ENCODE measurements at regions not wholly inside any gene's neighbourhood (a gene's known extent, or its start where the extent isn't known, plus 50 kb on each side); places are given as distances from the start of the nearest gene placed in this dataset.

DNA sequence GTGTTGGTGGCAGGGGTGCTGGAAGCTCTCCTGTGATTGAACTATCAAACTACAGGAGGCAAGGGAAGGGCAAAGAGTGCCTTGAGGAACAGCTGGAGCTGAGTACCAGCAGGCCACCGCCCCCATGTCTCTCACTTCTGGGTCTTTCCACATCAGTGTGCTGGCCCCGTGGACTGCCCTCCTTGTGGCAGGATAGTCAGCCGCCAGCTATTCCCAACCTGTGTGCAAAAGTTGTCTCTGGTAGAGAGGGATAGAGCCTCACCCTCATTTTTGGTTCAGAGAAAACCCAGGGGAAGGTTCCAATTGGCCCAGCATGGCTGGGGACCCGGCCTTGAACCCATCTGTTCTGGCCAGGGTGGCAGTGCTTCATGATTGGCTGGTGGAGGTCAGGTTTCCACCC is 211.8 kb downstream of the IRF8 start:
- DNase-seq (ENCODE audit: low read depth, low spot score), result no peak

DNA sequence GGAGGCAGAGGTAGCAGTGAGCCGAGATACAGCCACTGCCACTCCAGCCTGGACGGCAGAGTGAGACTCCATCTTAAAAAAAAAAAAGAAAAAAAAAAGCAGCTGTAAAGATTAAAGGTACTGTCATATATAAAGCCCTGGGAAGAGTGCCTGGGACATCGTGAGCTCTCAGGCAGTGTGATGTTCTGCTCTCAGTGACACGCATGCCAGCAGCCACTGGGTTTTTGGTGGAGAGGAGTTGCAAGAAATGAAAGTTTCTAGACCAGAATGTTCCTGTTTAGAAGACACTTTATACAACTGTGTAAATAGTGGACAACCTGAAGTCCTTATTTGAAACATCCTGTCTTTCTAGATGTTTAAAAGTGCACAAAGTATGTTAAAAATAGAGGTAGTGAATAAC is 213.2 kb downstream of the IRF8 start:
- DNase-seq (ENCODE audit: low read depth, low spot score), result no peak

DNA sequence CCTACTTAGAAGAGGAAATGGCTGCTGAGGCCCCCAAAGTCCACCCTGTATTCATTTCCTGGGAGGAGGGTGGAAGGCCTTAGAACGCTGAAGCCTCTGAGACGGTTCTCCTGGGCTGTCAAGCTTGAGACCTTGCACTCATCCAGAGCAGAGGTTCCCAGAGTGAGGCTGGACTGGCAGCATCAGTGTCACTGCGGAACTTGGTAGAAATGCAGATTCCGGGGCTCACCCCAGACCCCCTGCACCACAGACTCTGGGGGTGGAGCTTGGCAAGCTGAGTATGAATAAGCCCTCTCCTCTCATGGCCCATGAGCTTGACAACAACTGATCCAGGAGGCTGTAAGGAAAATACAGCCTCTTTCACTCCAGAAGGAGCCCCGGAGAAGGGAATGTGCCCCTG is 218.3 kb downstream of the IRF8 start:
- no peak for DNase-seq (ENCODE audit: low read depth, low spot score)

DNA sequence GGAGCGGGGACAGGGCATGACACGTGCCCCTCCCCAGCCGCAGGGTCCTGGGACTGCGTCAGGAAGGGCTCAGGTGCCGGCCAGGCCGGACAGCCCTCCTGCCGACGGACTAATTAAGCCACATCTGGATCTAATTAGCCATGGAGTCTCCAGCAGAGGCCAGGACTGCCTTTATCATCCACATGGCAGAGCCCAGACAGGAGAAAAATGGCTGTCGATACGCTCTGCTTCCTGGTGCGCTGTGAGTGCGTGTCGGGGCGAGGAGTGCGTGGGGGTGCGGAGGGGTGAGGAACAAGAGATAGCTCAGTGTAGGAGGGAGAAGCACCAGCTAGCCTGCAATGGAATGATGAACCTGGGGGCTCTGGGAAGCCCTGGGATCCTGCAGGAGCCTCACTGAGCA is 218.8 kb downstream of the IRF8 start:
- no peak for DNase-seq (ENCODE audit: low read depth, low spot score)

DNA sequence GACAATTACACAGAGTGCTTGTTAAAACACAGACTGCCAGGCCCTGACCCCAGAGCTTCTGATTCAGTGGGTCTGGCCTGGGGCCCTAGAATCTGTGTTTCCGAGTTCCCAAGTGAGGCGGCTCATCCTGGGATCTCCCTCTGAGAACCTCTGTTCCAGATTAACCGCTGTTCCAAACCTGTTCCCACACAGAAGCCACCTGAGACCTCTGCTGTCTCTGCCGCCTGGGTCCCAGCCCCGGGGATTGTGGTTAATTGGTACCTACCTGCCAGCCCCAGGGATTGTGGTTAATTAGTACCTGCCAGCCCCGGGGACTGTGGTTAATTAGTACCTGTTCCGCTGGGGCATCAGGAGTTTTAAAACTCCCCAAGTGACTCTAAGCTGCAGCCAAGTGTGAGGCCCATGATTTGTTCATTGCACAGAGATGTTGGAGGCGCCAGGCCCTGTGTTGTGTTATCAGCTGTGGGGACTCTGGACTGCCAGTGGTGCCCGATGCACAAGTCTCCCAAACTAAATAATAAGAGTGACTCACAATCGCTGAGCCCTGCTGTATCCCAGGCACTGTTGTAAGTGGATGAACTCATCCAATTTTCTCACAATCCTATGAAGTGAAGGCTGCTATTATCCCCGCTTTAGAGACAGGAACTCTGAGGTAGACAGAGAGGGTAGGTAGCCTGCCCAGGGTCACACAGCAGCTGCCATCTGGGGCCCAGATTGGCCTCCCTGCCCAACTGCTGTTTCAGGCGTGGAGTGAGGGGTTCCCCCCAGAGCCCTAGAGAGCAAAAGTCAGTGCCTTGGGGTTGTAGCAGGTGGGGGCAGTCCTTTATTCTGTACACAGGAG is 219.7 kb downstream of the IRF8 start:
- DNase-seq (ENCODE audit: low read depth, low spot score), result no peak

DNA sequence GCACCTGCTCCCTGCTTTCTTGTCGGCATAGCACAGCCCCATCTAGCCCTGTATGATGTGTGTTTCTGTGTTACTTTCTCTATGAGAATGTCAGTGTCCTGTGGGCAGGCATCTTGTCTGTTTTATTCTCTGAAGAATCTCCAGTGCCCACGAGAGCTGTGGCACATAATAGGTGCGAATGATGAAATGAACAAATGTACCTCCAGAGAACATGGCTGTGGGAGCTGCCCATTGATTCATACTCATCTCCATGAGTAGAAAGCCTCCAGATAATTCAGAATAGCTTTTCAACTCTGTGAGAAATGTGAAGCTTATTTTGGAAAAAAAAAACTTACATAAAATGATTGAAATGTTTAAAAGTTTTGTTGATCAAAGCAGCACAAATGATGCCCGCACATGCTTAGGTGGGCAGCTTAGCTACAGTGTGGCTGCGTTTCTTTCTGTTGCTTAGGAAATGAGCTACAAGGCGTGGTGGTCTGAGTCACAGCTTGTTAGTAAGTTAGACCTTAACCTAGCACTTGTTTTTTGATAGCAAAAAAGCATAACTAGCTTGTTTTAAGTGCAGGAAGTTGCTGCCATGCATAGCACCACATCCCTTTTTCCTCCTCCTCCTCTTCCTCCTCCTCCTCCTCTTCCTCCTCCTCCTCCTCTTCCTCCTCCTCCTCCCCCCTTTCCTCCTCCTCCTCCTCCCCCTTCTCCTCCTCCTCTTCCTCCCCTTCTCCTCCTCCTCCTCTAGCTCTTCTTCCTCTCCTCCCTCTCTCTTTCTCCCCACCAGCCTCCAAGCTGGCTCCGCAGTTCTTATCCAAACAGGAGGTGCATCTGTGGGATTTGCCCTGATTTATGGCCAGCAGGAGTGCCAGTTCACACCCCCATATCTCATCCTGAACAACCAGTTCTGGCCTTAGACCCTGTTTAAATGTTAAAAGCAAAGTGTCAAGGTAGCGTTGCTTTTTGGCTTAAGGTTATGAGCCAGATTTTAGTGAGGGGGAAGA is 221.5 kb downstream of the IRF8 start:
- no peak for DNase-seq (ENCODE audit: low read depth, low spot score)

DNA sequence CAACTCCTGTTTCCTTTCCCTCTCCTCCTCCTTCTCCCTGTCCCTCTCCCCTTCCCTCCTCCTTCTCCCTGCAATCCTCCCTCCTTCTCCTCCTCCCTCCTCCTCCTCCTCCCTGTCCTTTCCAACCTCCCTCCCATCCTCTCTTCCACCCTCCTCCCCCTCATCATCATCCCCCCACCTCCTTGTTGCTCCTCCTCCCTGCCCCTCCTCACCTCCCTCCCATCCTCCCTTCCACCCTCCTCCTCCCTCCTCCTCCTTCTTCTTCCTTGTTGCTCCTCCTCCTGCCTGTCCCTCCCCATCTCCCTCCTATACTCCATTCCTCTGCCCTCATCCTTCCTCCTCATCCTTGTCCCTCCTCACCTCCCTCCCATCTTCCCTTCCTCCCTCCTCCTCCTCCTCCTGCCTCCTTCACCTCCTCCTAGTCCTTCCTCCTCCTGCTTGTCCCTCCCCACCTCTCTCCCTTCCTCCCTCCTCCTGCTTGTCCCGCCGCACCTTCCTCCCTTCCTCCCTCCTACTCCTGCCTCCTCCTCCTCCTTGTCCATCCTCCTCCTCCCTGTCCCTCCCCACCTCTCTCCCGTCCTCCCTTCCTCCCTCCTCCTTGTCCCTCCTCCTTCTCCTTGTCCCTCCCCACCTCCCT is 222.5 kb downstream of the IRF8 start:
- no peak for DNase-seq (ENCODE audit: low read depth, low spot score)

DNA sequence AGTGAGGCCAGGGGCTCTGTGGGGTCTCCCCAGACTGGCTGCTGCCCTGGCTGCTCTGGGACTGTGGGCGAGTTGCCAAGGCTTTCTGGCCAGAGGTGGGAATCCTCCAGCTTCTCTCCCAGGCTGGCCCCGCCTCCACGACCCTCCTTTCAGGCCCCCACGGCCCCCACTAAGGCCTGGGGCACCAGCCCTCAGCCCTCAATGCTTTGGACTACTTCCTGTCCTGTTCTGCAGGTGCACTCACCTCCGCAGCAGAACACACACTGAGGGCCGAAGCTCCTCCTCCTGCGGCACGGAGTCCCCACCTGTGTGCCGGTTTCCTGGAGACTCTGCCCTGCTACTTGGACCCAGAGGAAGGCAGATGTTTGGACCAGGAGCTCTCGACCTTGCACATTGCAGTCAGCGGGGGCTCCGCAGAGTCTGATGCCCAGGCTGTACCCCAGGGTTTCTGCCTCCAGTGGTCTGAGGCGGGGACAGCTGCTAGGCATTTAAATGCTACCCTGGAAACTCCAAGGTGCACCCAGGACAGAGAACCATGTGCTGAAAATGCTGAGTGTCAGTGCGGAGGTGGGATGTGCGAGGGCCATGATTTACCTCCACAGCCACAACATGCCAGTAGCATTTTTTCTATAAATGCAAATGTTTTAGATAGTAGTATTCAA is 223.8 kb downstream of the IRF8 start:
- no peak for DNase-seq (ENCODE audit: low read depth, low spot score)

DNA sequence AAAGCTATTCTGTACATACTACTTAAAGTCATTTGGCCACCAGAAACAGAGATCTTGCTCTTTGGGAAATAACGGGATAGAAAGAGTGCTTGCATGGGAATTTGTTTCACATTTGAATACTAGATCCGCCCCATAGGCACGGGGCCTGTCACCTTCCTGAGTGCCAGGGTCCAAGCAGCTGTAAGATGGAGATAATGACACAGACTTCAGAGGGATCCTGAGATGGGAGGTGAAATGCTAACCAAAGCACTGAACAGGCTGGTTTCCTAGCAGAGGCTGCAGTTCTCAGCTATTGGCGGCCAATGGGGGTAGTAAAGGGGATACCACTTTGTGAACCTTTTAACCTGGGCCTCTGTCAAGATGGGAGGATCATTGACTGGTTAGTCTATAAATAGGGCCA is 225.4 kb downstream of the IRF8 start:
- no peak for DNase-seq (ENCODE audit: low read depth, low spot score)

DNA sequence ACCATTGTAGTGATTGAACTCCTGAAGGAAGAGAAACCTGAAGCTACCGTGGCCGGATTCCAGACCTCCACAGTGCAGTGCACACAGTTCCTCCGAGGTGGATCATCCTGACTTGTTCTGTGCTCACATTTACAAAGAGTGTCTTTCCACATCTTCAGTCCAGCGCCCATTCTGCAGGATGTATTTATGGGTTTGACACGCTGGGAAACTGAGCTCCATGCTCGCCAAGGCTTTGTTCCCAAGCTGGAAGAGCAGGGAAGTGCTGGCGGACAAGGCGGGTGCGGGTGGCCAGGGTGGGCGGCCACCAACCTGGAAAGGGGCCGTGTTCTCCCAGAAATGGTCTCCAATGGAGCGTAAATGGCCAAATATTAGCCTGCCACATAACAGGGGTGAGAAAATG is 227.9 kb downstream of the IRF8 start:
- no peak for DNase-seq (ENCODE audit: low read depth, low spot score)

DNA sequence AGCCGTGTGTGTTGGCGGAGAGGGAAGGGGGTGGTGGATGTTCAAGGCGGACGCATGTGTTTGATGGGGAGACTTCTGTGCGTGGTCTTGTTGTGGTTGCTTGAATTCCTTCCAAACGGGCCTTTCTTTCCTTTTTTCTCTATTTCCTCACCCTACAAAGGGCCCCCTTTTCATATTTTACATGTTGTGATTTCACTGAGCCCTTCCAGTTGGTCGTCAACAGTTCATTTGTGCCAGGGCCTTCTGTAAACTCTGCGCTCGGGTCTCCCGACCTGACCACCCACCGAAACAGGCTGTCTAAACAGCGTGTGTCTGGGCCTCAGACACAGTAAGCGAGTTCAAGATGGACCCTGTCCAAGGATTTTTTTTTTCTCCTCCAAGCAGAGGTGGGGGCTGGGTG is 228.4 kb downstream of the IRF8 start:
- DNase-seq (ENCODE audit: low read depth, low spot score), result no peak

DNA sequence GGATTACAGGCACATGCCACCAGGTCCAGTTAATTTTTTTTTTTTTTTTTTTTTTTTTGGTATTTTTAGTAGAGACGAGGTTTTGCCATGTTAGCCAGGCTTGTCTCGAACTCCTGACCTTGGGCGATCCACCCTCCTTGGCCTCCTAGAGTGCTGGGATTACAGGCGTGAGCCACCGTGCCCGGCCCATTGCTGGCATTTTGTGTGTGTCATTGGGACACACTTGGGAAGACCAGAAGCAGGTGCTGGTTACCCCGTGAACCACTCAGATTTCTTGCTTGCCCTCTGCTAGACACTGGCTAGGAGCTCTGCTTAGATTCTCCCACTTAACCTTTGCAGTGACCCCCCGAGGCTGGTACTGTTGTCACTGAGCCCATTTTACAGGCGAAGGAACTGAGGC is 229.3 kb downstream of the IRF8 start:
- DNase-seq (ENCODE audit: low read depth, low spot score), result no peak

DNA sequence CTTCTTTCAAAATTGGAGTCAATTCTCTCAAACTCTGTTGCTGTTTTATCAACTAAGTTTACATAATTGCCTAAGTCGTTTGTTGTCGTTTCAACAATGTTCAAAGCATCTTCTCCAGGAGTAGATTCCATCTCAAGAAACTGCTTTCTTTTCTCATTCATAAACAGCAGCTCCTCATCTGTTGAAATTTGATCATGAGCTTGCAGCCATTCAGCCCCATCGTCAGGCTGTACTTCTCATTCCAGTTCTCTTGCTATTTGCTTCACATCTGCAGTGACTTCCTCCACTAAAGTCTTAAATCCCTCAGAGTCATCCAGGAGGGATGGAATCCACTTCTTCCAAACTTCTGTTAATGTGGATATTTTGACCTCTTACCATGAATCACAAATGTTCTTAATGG is 230.6 kb downstream of the IRF8 start:
- no peak for DNase-seq (ENCODE audit: low read depth, low spot score)

DNA sequence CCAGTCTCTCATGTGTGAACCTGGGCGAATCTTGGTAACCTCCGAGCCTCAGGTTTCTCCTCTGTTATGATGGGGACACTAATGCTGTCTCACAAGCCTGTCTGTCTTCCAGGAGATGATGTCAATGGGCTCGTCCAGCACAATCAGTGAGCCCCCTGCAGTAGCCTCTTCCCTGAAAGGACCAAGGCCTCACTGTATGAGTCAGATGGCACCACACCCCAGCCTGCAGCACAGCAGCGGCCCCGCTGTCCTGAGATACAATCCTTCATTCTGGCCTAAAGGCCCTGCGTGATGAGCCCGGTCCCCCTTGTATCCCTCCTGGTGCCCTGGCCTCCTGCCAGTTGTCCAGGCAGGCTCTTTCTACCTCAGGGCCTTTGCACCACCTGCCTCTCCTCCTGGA is 234.4 kb downstream of the IRF8 start:
- DNase-seq (ENCODE audit: low read depth, low spot score), result no peak

DNA sequence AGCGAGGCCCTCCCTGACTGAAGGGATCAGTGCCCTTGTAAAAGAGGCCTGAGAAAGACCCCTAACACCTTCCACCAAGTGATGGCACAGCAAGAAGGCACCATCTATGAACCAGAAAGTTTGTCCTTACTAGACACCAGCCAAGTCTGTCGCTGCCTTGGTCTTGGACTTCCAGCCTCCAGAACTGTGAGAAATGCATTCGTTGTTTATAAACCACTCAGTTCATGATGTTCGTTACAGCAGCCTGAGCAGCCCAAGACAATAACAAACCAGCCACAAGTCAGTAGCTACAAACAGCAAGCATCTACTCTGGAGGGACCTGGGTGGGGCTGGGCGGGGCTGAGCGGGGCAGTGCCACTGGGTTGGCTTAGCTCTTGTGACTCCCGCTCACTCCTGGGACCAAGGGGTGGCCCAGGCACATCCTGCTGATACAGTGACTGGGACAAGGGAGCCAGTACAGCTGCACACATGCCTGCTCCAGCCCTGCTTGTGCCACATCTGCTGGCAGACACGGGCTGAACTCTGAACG is 234.9 kb downstream of the IRF8 start:
- no peak for DNase-seq (ENCODE audit: low read depth, low spot score)

DNA sequence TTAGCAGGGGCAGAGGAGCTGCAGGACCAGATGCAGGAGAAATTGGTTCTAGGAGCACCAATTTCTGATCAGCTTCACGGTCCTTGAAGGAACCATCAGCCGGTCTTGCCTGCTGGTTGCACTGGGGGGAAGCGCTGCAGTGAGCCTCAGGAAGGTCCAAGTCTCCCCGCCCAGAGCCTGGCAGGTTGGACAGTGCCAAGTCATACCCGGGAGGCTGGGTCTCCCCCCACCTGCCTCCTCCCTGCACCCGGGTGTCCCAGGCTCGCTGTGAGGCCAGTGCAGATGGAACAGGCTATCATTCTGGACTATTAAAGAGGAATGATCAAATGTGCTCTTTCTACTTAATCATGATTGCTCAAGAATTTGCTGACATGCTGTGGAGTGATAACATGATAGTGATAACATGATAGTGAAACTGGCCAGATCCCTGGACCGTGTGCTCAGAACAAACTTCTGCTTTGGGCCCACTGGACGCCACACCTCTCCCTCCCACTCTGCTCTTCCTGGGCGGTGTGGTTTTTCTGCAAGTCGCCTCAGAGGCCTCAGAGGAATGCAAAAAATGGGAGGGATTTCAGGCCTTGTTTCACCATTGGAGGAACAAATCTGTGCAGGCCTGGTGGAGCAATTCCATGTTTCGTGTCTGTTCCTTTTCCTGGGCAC is 236.0 kb downstream of the IRF8 start:
- DNase-seq (ENCODE audit: low read depth, low spot score), result no peak

DNA sequence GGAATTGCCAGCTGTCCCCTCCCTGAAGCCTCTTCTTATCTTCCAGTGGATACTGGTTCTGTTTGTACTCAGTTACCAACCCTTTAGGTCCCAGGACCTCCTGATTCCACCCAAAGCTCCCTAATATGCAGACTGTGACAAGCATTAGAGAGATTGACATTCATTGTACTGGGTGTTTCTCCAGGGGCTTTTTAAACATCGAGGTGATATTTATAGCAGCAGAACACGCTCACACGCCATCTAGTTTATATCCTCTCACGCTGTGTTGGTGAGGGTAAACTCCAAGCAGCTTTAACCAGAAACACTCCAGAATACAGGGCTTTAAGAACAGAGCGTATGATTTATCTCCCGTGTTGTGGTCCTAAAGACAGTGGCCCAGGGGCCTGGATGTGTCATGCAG is 238.4 kb downstream of the IRF8 start:
- DNase-seq (ENCODE audit: low read depth, low spot score), result no peak

DNA sequence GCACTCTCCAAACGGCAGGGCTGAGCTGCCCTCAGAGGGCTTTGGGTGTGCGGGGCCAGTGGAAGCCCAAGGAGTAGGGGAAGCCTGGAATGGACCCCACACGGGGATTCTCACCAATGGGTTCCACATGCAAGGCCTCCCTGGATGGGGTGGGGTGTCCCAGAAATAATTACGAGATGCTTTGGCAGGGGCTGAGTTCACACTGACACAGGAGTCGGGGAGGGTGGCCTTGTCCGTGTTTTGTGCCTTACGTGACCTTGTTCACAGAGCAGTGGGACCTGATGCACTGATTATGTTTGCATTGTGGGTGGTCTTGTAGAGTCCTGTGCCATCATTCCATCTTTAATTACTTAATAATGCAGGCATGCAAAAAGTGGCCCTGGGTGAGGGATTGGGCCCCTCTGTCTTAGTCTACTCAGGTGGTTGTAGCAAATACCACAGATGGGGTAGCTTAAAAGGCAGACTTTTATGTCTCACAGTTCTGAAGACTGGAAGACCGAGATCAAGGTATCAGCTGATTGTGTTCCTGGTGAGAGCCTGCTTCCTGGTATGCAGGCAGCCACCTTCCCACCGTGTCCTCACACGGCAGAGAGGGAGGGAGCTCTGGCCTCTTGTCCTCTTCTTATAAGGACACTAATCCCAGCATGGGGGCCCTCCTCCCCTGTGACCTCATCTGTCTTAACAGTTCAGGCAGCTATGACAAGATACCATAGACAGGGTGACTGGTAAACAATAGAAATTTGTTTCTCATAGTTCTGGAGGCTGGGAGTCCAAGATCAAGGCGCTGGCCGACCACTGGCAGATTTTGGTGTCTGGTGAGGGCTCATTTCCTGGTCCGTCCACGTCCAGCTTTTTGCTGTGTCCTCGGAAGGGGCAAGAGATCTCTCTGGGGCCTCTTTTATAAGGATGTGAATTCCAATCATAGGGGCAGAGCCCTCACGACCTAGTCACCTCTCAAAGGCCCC is 239.4 kb downstream of the IRF8 start:
- no peak for DNase-seq (ENCODE audit: low read depth, low spot score)

DNA sequence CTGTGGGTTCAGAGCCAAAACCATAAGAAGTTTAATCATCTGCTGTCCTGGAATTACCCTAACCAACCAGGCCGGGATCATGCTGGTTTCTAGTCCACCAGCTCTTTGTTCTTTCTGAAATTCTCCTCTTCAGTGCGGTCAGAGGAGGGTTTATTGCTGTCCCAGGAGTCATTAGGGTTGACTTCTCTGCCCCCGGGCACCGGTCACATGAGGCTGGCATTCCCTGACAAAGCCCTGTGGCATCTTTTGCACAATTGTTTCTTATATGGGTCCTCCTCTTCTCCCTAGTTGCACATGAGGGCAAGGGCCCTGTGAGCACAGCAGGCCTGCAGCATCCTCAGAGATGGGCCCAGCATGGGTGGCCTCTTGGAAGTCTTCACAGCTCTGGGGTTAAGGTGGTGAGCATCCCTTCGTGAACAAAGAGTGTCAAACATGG is 243.9 kb downstream of the IRF8 start:
- no peak for DNase-seq (ENCODE audit: low read depth, low spot score)

DNA sequence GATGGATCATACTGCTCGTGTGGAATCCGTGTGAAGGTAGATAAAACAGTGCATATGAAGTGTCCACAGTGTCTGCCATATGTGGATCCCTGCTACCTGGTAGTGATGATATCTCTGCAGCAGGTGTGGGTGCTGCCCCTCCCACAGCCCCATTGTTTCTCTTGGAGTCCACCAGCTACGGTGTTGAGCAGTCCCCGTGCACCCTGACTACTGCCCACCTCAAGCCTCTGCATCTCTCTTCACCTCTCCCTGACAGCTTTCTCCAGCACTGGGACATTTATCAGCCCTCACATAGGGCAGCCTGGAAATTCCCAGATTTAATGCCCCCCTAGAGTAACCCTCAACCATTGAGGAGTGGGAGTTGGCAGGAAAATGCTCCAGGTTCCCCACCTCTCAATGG is 244.7 kb downstream of the IRF8 start:
- DNase-seq (ENCODE audit: low read depth, low spot score), result no peak

Measured in iPS DF 19.7 (cell line).